Rectal smooth muscle tissue (tissue), 1 donor: ENCODE measurements at regions not wholly inside any gene's neighbourhood (a gene's known extent, or its start where the extent isn't known, plus 50 kb on each side); places are given as distances from the start of the nearest gene placed in this dataset.
"Not testable (repeated sequence)": the region's sequence is repeated elsewhere in the genome, so short reads cannot be mapped to it uniquely, and the experiment has no call there.

Experiments used
- H3K27ac ChIP-seq: one replicate; pipeline ENCODE4 v1.7.0; 2013; ENCODE audit warnings: low read depth, low read length, inconsistent platforms
- H3K27me3 ChIP-seq: one replicate; pipeline ENCODE4 v1.7.0; 2013; ENCODE audit warnings: low read length; ENCODE audit not compliant: control insufficient read depth, insufficient read depth
- H3K36me3 ChIP-seq: one replicate; pipeline ENCODE4 v1.7.0; 2013; ENCODE audit warnings: low read length; ENCODE audit not compliant: control insufficient read depth, insufficient read depth
- H3K4me1 ChIP-seq: one replicate; pipeline ENCODE4 v1.7.0; 2013; ENCODE audit warnings: low read length; ENCODE audit not compliant: control insufficient read depth, insufficient read depth
- H3K4me3 ChIP-seq: one replicate; pipeline ENCODE4 v1.7.0; 2013; ENCODE audit warnings: low read length
- H3K9ac ChIP-seq: one replicate; pipeline ENCODE4 v1.7.0; 2013; ENCODE audit warnings: low read length

- Histone ChIP-seq H3K9ac (no peak overlapping the region), H3K27ac (no peak overlapping the region), H3K36me3 (no peaks in the 10 kb centered on the region), H3K4me3 (no peak overlapping the region), H3K4me1 (no peaks in the 10 kb centered on the region), H3K27me3 (no peaks in the 10 kb centered on the region)
These were observed 1577.3 kb upstream of the C9orf72 start for GRCh38 chr9:29150606-29151005.

- H3K27ac ChIP-seq, result no peak overlapping the region
- H3K4me1 ChIP-seq, result no peaks in the 10 kb centered on the region
- no peak overlapping the region for H3K4me3 ChIP-seq
- no peaks in the 10 kb centered on the region for H3K27me3 ChIP-seq
- H3K9ac ChIP-seq, result no peak overlapping the region
- H3K36me3 ChIP-seq, result no peaks in the 10 kb centered on the region
These were observed 1587.6 kb upstream of the C9orf72 start for GRCh38 chr9:29160763-29161353.

GRCh38 chr9:29174136-29174535, 1600.9 kb upstream of the C9orf72 start:
- Histone ChIP-seq H3K36me3 (no peaks in the 10 kb centered on the region), H3K4me1 (no peaks in the 10 kb centered on the region), H3K27me3 (no peaks in the 10 kb centered on the region), H3K9ac (no peak overlapping the region), H3K4me3 (no peak overlapping the region), H3K27ac (no peak overlapping the region)

- Histone ChIP-seq H3K27me3 (no peaks in the 10 kb centered on the region), H3K27ac (no peak overlapping the region), H3K4me1 (no peaks in the 10 kb centered on the region), H3K36me3 (no peaks in the 10 kb centered on the region), H3K9ac (no peak overlapping the region), H3K4me3 (no peak overlapping the region)
These were observed 1603.0 kb upstream of the C9orf72 start for GRCh38 chr9:29176231-29176630.

- no peaks in the 10 kb centered on the region for H3K27me3 ChIP-seq
- no peaks in the 10 kb centered on the region for H3K36me3 ChIP-seq
- no peak overlapping the region for H3K4me3 ChIP-seq
- H3K9ac ChIP-seq, result no peak overlapping the region
- H3K27ac ChIP-seq, result no peak overlapping the region
- H3K4me1 ChIP-seq, result no peaks in the 10 kb centered on the region
These were observed 1603.5 kb upstream of the C9orf72 start for GRCh38 chr9:29176786-29177185.

GRCh38 chr9:29183971-29184370, 1610.7 kb upstream of the C9orf72 start:
- Histone ChIP-seq H3K4me3 (no peak overlapping the region), H3K9ac (no peak overlapping the region), H3K27me3 (no peaks in the 10 kb centered on the region), H3K27ac (no peak overlapping the region), H3K4me1 (no peaks in the 10 kb centered on the region), H3K36me3 (no peaks in the 10 kb centered on the region)

- not testable (repeated sequence) for H3K4me1 ChIP-seq, H3K27me3 ChIP-seq, H3K36me3 ChIP-seq, H3K4me3 ChIP-seq, H3K27ac ChIP-seq, H3K9ac ChIP-seq
These were observed 1615.5 kb upstream of the C9orf72 start for GRCh38 chr9:29188771-29189170.

GRCh38 chr9:29189221-29189620, 1615.9 kb upstream of the C9orf72 start:
- H3K4me1 ChIP-seq, H3K36me3 ChIP-seq, H3K4me3 ChIP-seq, H3K9ac ChIP-seq, H3K27ac ChIP-seq, H3K27me3 ChIP-seq: not testable (repeated sequence)

GRCh38 chr9:29198861-29199260, 1625.6 kb upstream of the C9orf72 start:
- no peaks in the 10 kb centered on the region for H3K36me3 ChIP-seq
- H3K9ac ChIP-seq, result no peak overlapping the region
- no peaks in the 10 kb centered on the region for H3K4me1 ChIP-seq
- H3K27me3 ChIP-seq, result no peaks in the 10 kb centered on the region
- no peak overlapping the region for H3K27ac ChIP-seq
- no peak overlapping the region for H3K4me3 ChIP-seq

GRCh38 chr9:29199975-29200374, 1626.7 kb upstream of the C9orf72 start:
- H3K9ac ChIP-seq, result no peak overlapping the region

GRCh38 chr9:29200650-29201049, 1627.4 kb upstream of the C9orf72 start:
- H3K9ac ChIP-seq, result no peak overlapping the region
- no peak overlapping the region for H3K4me3 ChIP-seq
- H3K27me3 ChIP-seq, result no peaks in the 10 kb centered on the region
- H3K36me3 ChIP-seq, result no peaks in the 10 kb centered on the region
- no peak overlapping the region for H3K27ac ChIP-seq
- H3K4me1 ChIP-seq, result no peaks in the 10 kb centered on the region

More at GRCh38 chr9:29199975-29200374, 1626.7 kb upstream of the C9orf72 start:
- no peak overlapping the region for H3K4me3 ChIP-seq
- no peak overlapping the region for H3K27ac ChIP-seq
- H3K4me1 ChIP-seq, result no peaks in the 10 kb centered on the region
- H3K36me3 ChIP-seq, result no peaks in the 10 kb centered on the region
- no peaks in the 10 kb centered on the region for H3K27me3 ChIP-seq

- Histone ChIP-seq H3K9ac (no peak overlapping the region), H3K27me3 (no peaks in the 10 kb centered on the region), H3K4me1 (no peaks in the 10 kb centered on the region), H3K36me3 (no peaks in the 10 kb centered on the region), H3K4me3 (no peak overlapping the region), H3K27ac (no peak overlapping the region)
These were observed 1630.1 kb upstream of the C9orf72 start for GRCh38 chr9:29203244-29203930.

- peaks cover 9% of the 10 kb centered on the region for H3K27me3 ChIP-seq
- no peak overlapping the region for H3K9ac ChIP-seq
- peaks cover 7% of the 10 kb centered on the region for H3K4me1 ChIP-seq
- no peak overlapping the region for H3K27ac ChIP-seq
- H3K36me3 ChIP-seq, result no peaks in the 10 kb centered on the region
- H3K4me3 ChIP-seq, result no peak overlapping the region
These were observed 1635.4 kb upstream of the C9orf72 start for GRCh38 chr9:29208670-29209069.
